ENCODE measurements at regions not wholly inside any gene's neighbourhood (a gene's known extent, or its start where the extent isn't known, plus 50 kb on each side); places are given as distances from the start of the nearest gene placed in this dataset.

DNA sequence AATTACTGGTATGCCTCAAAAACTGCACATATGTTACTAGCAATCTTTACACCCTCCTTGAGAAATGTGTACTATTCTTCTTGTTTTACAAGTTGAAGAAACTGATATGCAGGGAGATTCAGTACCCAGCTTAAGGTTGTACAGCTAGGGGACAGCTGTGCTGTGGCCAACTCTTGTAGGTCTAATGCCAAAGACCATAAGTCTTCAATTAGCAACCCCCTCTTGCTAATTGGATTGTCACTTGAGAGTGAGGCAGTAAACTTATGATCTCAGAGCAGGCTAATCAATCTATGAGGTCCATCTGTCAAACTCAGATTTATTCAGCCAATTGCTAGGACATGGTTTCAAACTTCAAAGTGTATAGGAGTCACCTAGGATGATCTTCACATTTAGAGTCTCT, 492.0 kb upstream of the USP24 start:
- Histone ChIP-seq H3K27me3 (no peaks in the 10 kb centered on the region), H3K9me3 (no peaks in the 10 kb centered on the region), H3K27ac (no peak overlapping the region), H3K4me3 (no peak overlapping the region), H3K36me3 (no peaks in the 10 kb centered on the region), H3K4me1 (peaks cover 0 to 4% (median 0%) of the 10 kb centered on the region in 3 donors)
- no peak for TF ChIP-seq POLR2A (IDR thresholded peaks at IDR 0.05)
- no peak for TF ChIP-seq CTCF (IDR thresholded peaks at IDR 0.05)
- intact Hi-C loops (cut with DNase I) = no loop called here
- no peak for DNase-seq

GRCh38 chr1:55706397-55706796, 491.2 kb upstream of the USP24 start:
- Histone ChIP-seq H3K36me3 (no peaks in the 10 kb centered on the region), H3K27me3 (no peaks in the 10 kb centered on the region), H3K27ac (no peak overlapping the region), H3K4me1 (peaks cover 0 to 4% (median 0%) of the 10 kb centered on the region in 3 donors), H3K4me3 (no peak overlapping the region), H3K9me3 (no peaks in the 10 kb centered on the region)
- TF ChIP-seq POLR2A (IDR thresholded peaks at IDR 0.05) = no peak
- TF ChIP-seq CTCF (IDR thresholded peaks at IDR 0.05) = no peak
- WGBS, 2 donors = 55 to 60% methylated on average over 1 of the region's 1 CpG
- DNase-seq = no peak
- intact Hi-C loops (cut with DNase I) = no loop called here

DNA sequence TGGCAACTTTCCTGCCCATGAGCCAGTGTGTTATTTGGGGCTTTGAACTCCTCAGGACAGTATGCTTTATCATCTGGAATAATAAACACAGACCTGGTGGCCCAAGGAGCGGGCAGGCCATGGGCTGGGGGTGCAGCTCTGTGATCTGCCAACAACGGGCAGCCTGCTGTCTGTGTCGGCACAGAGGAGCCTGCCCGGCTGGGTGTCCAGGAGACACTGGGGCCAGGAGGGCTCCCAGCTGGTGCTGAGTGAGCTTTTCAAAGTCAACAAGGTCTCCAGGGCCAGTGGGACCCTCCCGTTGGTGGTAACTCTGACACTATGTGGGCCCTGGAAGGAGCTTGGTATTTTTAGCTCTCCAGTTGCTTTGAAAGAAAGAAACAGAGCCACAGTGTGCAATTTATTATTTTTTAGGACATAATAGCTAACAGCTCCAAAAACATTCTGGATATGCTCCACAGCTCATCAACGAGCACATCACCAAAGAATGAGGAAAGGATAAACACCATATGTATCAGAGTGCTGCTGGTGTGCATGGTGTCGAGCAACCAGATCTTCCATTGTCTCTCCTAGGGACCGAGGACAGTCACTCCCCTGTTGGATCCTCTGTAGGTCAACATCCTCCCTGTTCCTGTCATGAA, 488.7 kb upstream of the USP24 start:
- Histone ChIP-seq H3K36me3 (no peaks in the 10 kb centered on the region), H3K27ac (peak overlapping the region; percentile 48 to 76 (median 61)), H3K4me1 (peaks cover 0 to 4% (median 0%) of the 10 kb centered on the region in 3 donors), H3K9me3 (no peaks in the 10 kb centered on the region), H3K27me3 (no peaks in the 10 kb centered on the region), H3K4me3 (no peak overlapping the region)
- intact Hi-C loops (cut with DNase I) = no loop called here
- 60 to 81% methylated on average over 5 to 8 of the region's 8 CpGs for whole genome bisulfite sequencing, 2 donors
- no peak for DNase-seq
- TF ChIP-seq CTCF (IDR thresholded peaks at IDR 0.05) (no peak), POLR2A (IDR thresholded peaks at IDR 0.05) (no peak)

DNA sequence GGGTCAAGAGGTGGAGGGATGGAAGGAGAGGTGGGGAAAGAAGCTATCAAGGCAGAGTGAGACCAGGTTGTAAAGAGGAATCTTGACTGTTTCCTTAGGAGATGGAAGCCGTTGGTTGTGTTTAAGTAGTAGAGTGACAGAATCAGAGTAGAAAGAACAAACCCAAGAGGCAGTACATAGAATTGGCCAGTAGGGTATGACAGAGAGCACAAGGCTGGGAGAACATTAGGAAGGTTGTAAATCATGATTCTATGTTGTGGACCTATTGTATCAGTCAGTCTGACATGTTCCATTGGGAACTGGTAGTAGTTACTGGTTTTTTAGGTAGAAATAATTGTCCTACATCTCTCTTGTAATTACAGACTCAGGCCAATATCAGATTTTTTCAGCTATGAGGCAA, 486.9 kb upstream of the USP24 start:
- intact Hi-C loops (cut with DNase I) = no loop called here
- 40 to 59% methylated on average over 1 of the region's 1 CpG for WGBS, 2 donors
- TF ChIP-seq POLR2A (IDR thresholded peaks at IDR 0.05) (no peak), CTCF (IDR thresholded peaks at IDR 0.05) (peak; percentile 21 to 82 (median 54))
- Histone ChIP-seq H3K27me3 (no peaks in the 10 kb centered on the region), H3K36me3 (no peaks in the 10 kb centered on the region), H3K27ac (no peak overlapping the region), H3K9me3 (no peaks in the 10 kb centered on the region), H3K4me3 (no peak overlapping the region), H3K4me1 (peaks cover 0 to 4% (median under 1%) of the 10 kb centered on the region in 3 donors)
- no peak for DNase-seq

DNA sequence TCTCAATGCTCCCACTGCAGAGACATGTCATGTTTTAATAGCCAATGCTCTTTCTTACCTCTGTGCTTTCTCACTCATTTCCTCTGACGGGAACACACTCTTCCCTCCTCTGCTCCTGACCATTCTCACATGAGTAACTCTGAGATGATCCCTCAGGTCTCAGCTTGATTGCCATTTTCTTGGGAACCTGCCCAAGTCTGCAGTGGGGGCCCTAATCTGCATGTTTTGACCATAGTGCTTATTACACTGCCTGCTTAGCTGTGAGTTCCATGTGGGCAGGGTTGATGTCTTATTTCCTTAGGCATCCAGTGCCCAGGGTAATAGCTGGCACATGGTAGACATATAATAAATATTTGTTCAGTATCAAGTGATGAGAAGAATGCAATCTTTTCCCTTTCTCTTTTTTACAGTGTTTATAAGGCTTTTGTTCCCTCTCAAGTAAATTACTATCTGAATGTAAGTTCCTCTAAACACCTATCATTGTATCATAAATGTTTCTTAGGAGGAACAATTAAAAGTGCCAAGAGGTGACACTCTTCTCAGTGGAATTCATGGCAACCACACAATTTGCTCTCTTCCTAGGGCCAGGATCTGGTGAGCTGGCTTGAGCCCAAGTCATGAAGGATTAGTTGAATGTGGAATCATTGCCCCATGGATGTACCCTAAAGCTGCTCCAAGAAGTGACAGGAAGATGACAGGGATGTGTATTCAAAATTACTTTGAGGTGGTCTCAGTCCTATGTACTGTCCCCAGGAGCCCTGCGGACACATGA, 485.4 kb upstream of the USP24 start:
- no peaks in the 10 kb centered on the region for H3K36me3 ChIP-seq
- no peak for DNase-seq
- intact Hi-C loops (cut with DNase I) = no loop called here
- TF ChIP-seq CTCF (IDR thresholded peaks at IDR 0.05) = no peak
- TF ChIP-seq POLR2A (IDR thresholded peaks at IDR 0.05) = no peak
- H3K9me3 ChIP-seq = no peaks in the 10 kb centered on the region
- H3K4me3 ChIP-seq = no peak overlapping the region
- 54 to 57% methylated on average over 2 of the region's 2 CpGs for WGBS, 2 donors
- peaks cover 0 to 9% (median 4%) of the 10 kb centered on the region in 3 donors for H3K4me1 ChIP-seq
- H3K27ac ChIP-seq = peak overlapping the region in 2 of 4 donors; percentile 28 to 52
- no peaks in the 10 kb centered on the region for H3K27me3 ChIP-seq
